GM23338 (cell line): ENCODE measurements at regions not wholly inside any gene's neighbourhood (a gene's known extent, or its start where the extent isn't known, plus 50 kb on each side); places are given as distances from the start of the nearest gene placed in this dataset.
A peak's percentile ranks its signal among the peaks of the same experiment; 100 is the strongest.

Experiments
- ATAC-seq: fragments of 200-7000 bp; cut with Tn5 transposase; 3 replicates; pipeline ENCODE4 v1.9.1; 2020
- DNase-seq: peaks from one replicate; pipeline ENCODE4 v3.0.0-alpha.2; 2015; ENCODE audit warnings: low spot score
- H2AFZ ChIP-seq: fragments of 200-600 bp; sonication (generic); 2 replicates; pipeline ENCODE4 v1.8.0; 2016; ENCODE audit warnings: antibody characterized with exemption, mild to moderate bottlenecking, moderate library complexity
- H3F3A ChIP-seq: fragments of 200-600 bp; sonication (generic); replicated peaks from 2 replicates; pipeline ENCODE4 v1.8.0; 2017; ENCODE audit warnings: antibody characterized with exemption, mixed run types, low read depth
- H3K27ac ChIP-seq: fragments of 200-600 bp; sonication (generic); 2 replicates; pipeline ENCODE4 v1.6.1; 2016; ENCODE audit warnings: low read depth
- H3K27me3 ChIP-seq: fragments of 200-600 bp; sonication (generic); 2 replicates; pipeline ENCODE4 v1.8.0; 2016; ENCODE audit warnings: mild to moderate bottlenecking, mixed run types, moderate library complexity; ENCODE audit not compliant: insufficient read depth
- H3K36me3 ChIP-seq: fragments of 200-600 bp; sonication (generic); 2 replicates; pipeline ENCODE4 v1.8.0; 2016; ENCODE audit warnings: mild to moderate bottlenecking; ENCODE audit not compliant: insufficient read depth
- H3K4me1 ChIP-seq: fragments of 200-600 bp; sonication (generic); 2 replicates; pipeline ENCODE4 v1.8.0; 2016; ENCODE audit warnings: mild to moderate bottlenecking, moderate library complexity; ENCODE audit not compliant: insufficient read depth
- H3K4me2 ChIP-seq: fragments of 200-600 bp; sonication (generic); 2 replicates; pipeline ENCODE4 v1.7.1; 2017; ENCODE audit warnings: mixed run types
- H3K4me3 ChIP-seq: fragments of 200-600 bp; sonication (generic); 2 replicates; pipeline ENCODE4 v1.6.1; 2016; ENCODE audit warnings: mixed run types
- H3K79me2 ChIP-seq: fragments of 200-600 bp; sonication (generic); replicated peaks from 2 replicates; pipeline ENCODE4 v1.8.0; 2017; ENCODE audit warnings: mild to moderate bottlenecking; ENCODE audit not compliant: insufficient read depth
- H3K9me2 ChIP-seq: fragments of 200-600 bp; sonication (generic); 2 replicates; pipeline ENCODE4 v1.8.0; 2017; ENCODE audit not compliant: insufficient read depth
- H4K20me1 ChIP-seq: fragments of 200-600 bp; sonication (generic); replicated peaks from 2 replicates; pipeline ENCODE4 v1.8.0; 2017; ENCODE audit warnings: mild to moderate bottlenecking; ENCODE audit not compliant: insufficient read depth
- H3K27ac Mint-ChIP-seq: 2 replicates; pipeline ENCODE4 v1.8.0; 2020; ENCODE audit warnings: inconsistent platforms, mild to moderate bottlenecking, moderate library complexity, mixed read lengths
- H3K27me3 Mint-ChIP-seq: 3 replicates; pipeline ENCODE4 v1.8.0; 2022; ENCODE audit warnings: low read depth, mild to moderate bottlenecking, moderate library complexity, mixed read lengths, inconsistent platforms; ENCODE audit not compliant: insufficient read depth, poor library complexity
- H3K36me3 Mint-ChIP-seq: 3 replicates; pipeline ENCODE4 v1.8.0; 2021; ENCODE audit warnings: low read depth, mild to moderate bottlenecking, inconsistent platforms, moderate library complexity, mixed read lengths
- H3K4me1 Mint-ChIP-seq: 3 replicates; pipeline ENCODE4 v1.8.0; 2020; ENCODE audit warnings: mild to moderate bottlenecking, inconsistent platforms, mixed read lengths
- H3K4me3 Mint-ChIP-seq: 3 replicates; pipeline ENCODE4 v1.8.0; 2021; ENCODE audit warnings: moderate library complexity, mild to moderate bottlenecking, inconsistent platforms, mixed read lengths
- H3K9me3 Mint-ChIP-seq: 3 replicates; pipeline ENCODE4 v1.8.0; 2020; ENCODE audit warnings: moderate library complexity, mild to moderate bottlenecking, inconsistent platforms, mixed read lengths
- CTCF ChIP-seq, 2 experiments: fragments of 200-600 bp in 1 of 2; sonication (generic) in 1 of 2; conservative IDR thresholded peaks; 2 replicates each; pipeline versions ENCODE4 v1.5.1 to v1.6.1; 2016 to 2017; ENCODE audit warnings: antibody characterized with exemption in 2 of 2, low read depth in 2 of 2, mild to moderate bottlenecking in 2 of 2, moderate library complexity in 1 of 2
- EZH2phosphoT487 ChIP-seq: fragments of 200-600 bp; sonication (generic); IDR thresholded peaks from one replicate; pipeline ENCODE4 v1.8.1; 2018; ENCODE audit warnings: antibody characterized with exemption; ENCODE audit not compliant: unreplicated experiment
- POLR2AphosphoS5 ChIP-seq: IDR thresholded peaks from 2 replicates; pipeline ENCODE4 v1.6.1; 2016; ENCODE audit warnings: antibody characterized with exemption, low read depth
- ZNF331 ChIP-seq: fragments of 250-450 bp; sonication (Bioruptor Pico); IDR thresholded peaks from 2 replicates; pipeline ENCODE4 v1.5.0; 2020; ENCODE audit warnings: low read depth, mild to moderate bottlenecking, moderate library complexity
- ZNF462 ChIP-seq: fragments of 250-450 bp; sonication (Bioruptor Pico); IDR thresholded peaks from 2 replicates; pipeline ENCODE4 v1.5.0; 2020; ENCODE audit warnings: mild to moderate bottlenecking, moderate library complexity

GRCh38 chr5:159768243-159768642 lies 148.0 kb upstream of the ADRA1B start (continued):
- peak; percentile 63 for TF ChIP-seq ZNF462

GRCh38 chr5:159772698-159773061 lies 143.6 kb upstream of the ADRA1B start:
- Histone ChIP-seq H3K36me3 (no peaks in the 10 kb centered on the region), H3K4me2 (peak overlapping the region; percentile 84), H3F3A (peaks cover 9% of the 10 kb centered on the region), H3K27ac (no peak overlapping the region), H3K27me3 (peaks cover 17% of the 10 kb centered on the region), H3K4me3 (peak overlapping the region; percentile 54), H3K79me2 (no peaks in the 10 kb centered on the region), H4K20me1 (no peaks in the 10 kb centered on the region), H3K4me1 (peaks cover 30% of the 10 kb centered on the region), H3K9me2 (peaks cover 10% of the 10 kb centered on the region), H2AFZ (peak overlapping the region; percentile 80; the same call in 1 of the 2 replicates)
- Mint-ChIP-seq H3K9me3 (peaks cover under 1% of the 10 kb centered on the region; the same call in 2 of the 3 replicates), H3K27me3 (peaks cover 11% of the 10 kb centered on the region), H3K4me1 (peaks cover 37% of the 10 kb centered on the region), H3K36me3 (peaks cover 4% of the 10 kb centered on the region; the same call in 2 of the 3 replicates), H3K27ac (no peak overlapping the region), H3K4me3 (peak overlapping the region; percentile 54)
- ATAC-seq (no peak), DNase-seq (no peak)
- TF ChIP-seq CTCF (conservative IDR thresholded peaks at IDR 0.05; ENCODE audit: low read depth in 2 of 2) (no peak), ZNF331 (CRISPR knock-in tag) (no peak), POLR2AphosphoS5 (no peak), ZNF462 (no peak), EZH2phosphoT487 (no peak)
